NB4 (cell line): ENCODE measurements at regions not wholly inside any gene's neighbourhood (a gene's known extent, or its start where the extent isn't known, plus 50 kb on each side); places are given as distances from the start of the nearest gene placed in this dataset.
"Not testable (repeated sequence)": the region's sequence is repeated elsewhere in the genome, so short reads cannot be mapped to it uniquely, and the experiment has no call there.

ENCODE experiments used
- DNase-seq: peaks from one replicate; pipeline ENCODE4 v3.0.0; 2010; ENCODE audit warnings: low read depth
- H3K4me3 ChIP-seq: one replicate; pipeline ENCODE4 v1.5.1; 2011; ENCODE audit warnings: mild to moderate bottlenecking, low read depth, low read length, moderate library complexity
- MAX ChIP-seq: IDR thresholded peaks from 2 replicates; pipeline ENCODE4 v1.6.1; 2011; ENCODE audit warnings: low read depth, low read length
- MYC ChIP-seq: IDR thresholded peaks from 2 replicates; pipeline ENCODE4 v1.6.1; 2011; ENCODE audit warnings: low read depth, low read length
- POLR2A ChIP-seq: IDR thresholded peaks from 2 replicates; pipeline ENCODE4 v1.6.1; 2011; ENCODE audit warnings: mild to moderate bottlenecking; ENCODE audit not compliant: insufficient read length; ENCODE audit errors: extremely low read depth
- TF ChIP-seq, protein P1 (sequence below): IDR thresholded peaks from one replicate; pipeline ENCODE4 v1.5.1; 2012; ENCODE audit warnings: low read depth, low read length

DNA sequence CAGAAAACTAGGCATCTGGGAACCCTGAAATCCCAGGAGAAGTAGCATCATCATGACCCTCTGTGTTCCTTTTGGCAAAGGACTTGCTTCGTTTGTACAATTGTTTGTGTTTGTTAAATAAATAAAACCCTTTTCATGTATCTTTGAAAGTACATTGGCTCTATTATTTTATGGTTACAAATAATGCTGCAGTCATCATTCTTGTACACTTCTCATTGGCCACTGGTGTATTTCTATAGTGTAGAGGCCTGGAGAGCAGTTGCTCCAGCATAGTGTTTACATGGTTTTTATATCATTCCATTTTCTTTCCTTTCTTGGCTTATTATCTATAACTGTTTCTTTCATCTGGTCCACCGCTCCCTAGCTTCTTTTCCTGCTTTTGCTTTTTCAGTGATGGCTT lies 253.3 kb downstream of the FAM72C start:
- no peak overlapping the region for H3K4me3 ChIP-seq
- no peak for DNase-seq
- TF ChIP-seq, protein P1, sequence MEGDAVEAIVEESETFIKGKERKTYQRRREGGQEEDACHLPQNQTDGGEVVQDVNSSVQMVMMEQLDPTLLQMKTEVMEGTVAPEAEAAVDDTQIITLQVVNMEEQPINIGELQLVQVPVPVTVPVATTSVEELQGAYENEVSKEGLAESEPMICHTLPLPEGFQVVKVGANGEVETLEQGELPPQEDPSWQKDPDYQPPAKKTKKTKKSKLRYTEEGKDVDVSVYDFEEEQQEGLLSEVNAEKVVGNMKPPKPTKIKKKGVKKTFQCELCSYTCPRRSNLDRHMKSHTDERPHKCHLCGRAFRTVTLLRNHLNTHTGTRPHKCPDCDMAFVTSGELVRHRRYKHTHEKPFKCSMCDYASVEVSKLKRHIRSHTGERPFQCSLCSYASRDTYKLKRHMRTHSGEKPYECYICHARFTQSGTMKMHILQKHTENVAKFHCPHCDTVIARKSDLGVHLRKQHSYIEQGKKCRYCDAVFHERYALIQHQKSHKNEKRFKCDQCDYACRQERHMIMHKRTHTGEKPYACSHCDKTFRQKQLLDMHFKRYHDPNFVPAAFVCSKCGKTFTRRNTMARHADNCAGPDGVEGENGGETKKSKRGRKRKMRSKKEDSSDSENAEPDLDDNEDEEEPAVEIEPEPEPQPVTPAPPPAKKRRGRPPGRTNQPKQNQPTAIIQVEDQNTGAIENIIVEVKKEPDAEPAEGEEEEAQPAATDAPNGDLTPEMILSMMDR, result no peak
- TF ChIP-seq MAX (no peak), MYC (no peak), POLR2A (no peak)

- H3K4me3 ChIP-seq, result no peak overlapping the region
- no peak for DNase-seq
- TF ChIP-seq MYC, result no peak
- no peak for TF ChIP-seq MAX
- TF ChIP-seq, protein P1, result no peak
- no peak for TF ChIP-seq POLR2A
These were observed 253.8 kb downstream of the FAM72C start for GRCh38 chr1:143718021-143718420.

GRCh38 chr1:143717434-143717833 lies 254.4 kb downstream of the FAM72C start:
- no peak for DNase-seq
- TF ChIP-seq MAX, result no peak
- no peak for TF ChIP-seq POLR2A
- no peak for TF ChIP-seq MYC
- TF ChIP-seq, protein P1, result no peak
- H3K4me3 ChIP-seq, result no peak overlapping the region

GRCh38 chr1:143714913-143715312 lies 256.9 kb downstream of the FAM72C start:
- H3K4me3 ChIP-seq, result not testable (repeated sequence)

GRCh38 chr1:143709606-143710259 lies 262.1 kb downstream of the FAM72C start:
- H3K4me3 ChIP-seq, result peak overlapping the region; percentile 52
- peak; percentile 73 for DNase-seq
- TF ChIP-seq, protein P1, result peak; percentile 45

More at GRCh38 chr1:143714913-143715312, 256.9 kb downstream of the FAM72C start:
- DNase-seq, result not testable (repeated sequence)

DNA sequence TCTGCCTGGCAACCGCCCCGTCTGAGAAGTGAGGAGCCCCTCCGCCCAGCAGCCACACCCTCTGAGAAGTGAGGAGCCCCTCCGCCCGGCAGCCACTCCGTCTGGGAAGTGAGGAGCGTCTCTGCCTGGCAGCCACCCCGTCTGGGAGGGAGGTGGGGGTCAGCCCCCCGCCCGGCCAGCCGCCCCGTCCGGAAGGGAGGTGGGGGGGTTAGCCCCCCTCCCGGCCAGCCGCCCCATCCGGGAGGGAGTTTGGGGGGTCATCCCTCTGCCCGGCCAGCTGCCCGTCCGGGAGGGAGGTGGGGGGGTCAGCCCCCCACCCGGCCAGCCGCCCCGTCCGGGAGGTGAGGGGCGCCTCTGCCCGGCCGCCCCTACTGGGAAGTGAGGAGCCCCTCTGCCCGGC lies 269.0 kb downstream of the FAM72C start:
- not testable (repeated sequence) for H3K4me3 ChIP-seq, DNase-seq

DNA sequence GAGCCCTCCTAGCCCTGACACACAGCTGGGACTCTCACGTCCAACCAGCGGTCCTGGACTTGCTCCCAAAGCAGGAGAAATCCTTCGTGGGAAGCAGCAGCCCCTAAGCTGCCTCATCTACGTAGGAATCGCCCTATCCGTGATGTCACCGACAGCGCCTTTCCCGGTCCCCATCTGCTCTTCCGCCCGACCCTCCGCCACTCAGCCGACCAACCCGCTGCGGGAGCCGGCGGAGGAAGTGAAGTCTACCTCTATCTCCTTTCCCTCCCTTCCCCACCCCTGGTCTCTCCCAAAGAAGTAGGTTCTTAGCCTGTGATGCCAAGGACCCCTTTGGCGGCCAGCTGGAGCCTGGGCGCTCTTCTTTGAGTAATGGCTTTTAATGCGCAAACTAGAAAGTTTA lies 272.1 kb downstream of the FAM72C start:
- H3K4me3 ChIP-seq, result no peak overlapping the region
- TF ChIP-seq MYC, result no peak
- no peak for TF ChIP-seq MAX
- TF ChIP-seq, protein P1, result no peak
- TF ChIP-seq POLR2A, result no peak
- DNase-seq, result no peak
